Lower leg skin (tissue), 4 donors: ENCODE measurements at regions not wholly inside any gene's neighbourhood (a gene's known extent, or its start where the extent isn't known, plus 50 kb on each side); places are given as distances from the start of the nearest gene placed in this dataset.

Source experiments
- DNase-seq, 2 donors: peaks; one replicate each; pipeline ENCODE4 v3.0.0-alpha.2; 2019; ENCODE audit warnings: low spot score in 2 of 2
- H3K4me3 ChIP-seq: fragments of 200-600 bp; sonication (generic); 2 replicates; pipeline ENCODE4 v1.5.1; 2017; ENCODE audit warnings: mild to moderate bottlenecking, low read depth; ENCODE audit not compliant: poor library complexity, severe bottlenecking
- CTCF ChIP-seq, 3 donors: fragments of 450-650 bp; IDR thresholded peaks; one replicate each; pipeline ENCODE4 v1.5.1; 2016; ENCODE audit warnings: antibody characterized with exemption in 3 of 3, mild to moderate bottlenecking in 3 of 3, moderate library complexity in 2 of 3
- POLR2A ChIP-seq, 2 donors: fragments of 450-650 bp; IDR thresholded peaks; one replicate each; pipeline ENCODE4 v1.6.1; 2016 to 2017; ENCODE audit warnings: antibody characterized with exemption in 2 of 2, mild to moderate bottlenecking in 1 of 2, moderate library complexity in 1 of 2
- WGBS, 2 donors: methylation state at CpG; one replicate each; pipeline ENCODE4 v1.1.5; 2018; 5-methylcytosine and 5-hydroxymethylcytosine counted together
- intact Hi-C: fragments of 100-400 bp; cut with DNase I; formaldehyde crosslinking; loops from one replicate; pipeline ENCODE4 v1.15.0; 2023; ENCODE audit warnings: low total_unique reads

DNA sequence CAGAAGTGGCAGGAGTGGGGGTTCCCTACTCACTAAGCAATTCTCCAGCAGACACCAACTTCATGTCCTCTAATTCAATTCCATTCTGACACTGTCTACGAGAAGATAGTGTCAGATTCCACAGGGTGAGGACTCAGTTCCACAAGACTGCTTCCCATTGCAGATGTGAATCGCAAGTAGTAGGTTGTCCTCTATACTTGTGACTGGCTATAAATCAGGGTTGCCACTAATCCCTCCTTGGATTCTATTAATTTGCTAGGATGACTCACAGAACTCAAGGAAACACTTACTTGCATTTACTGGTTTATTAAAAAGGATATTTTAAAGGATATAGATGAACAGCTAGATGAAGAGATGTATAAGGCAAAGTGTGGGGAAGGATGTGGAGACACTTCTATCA, 184.1 kb upstream of the ACVR2A start:
- no peak for TF ChIP-seq CTCF (IDR thresholded peaks at IDR 0.05)
- TF ChIP-seq POLR2A (IDR thresholded peaks at IDR 0.05), result no peak
- WGBS, 2 donors, result 84 to 96% methylated on average over 2 of the region's 2 CpGs
- no peak overlapping the region for H3K4me3 ChIP-seq
- DNase-seq, result no peak
- intact Hi-C loops, result no loop called here

- TF ChIP-seq CTCF (IDR thresholded peaks at IDR 0.05) (no peak), POLR2A (IDR thresholded peaks at IDR 0.05) (no peak)
Measured at GRCh38 chr2:147659051-147659450, 185.8 kb upstream of the ACVR2A start.

GRCh38 chr2:147657086-147658000, 187.5 kb upstream of the ACVR2A start:
- no peak for DNase-seq
- TF ChIP-seq CTCF (IDR thresholded peaks at IDR 0.05) (no peak), POLR2A (IDR thresholded peaks at IDR 0.05) (no peak)
- no peak overlapping the region for H3K4me3 ChIP-seq
- WGBS, 2 donors, result 66 to 72% methylated on average over 2 of the region's 2 CpGs
- intact Hi-C loops, result no loop called here

More at GRCh38 chr2:147659051-147659450, 185.8 kb upstream of the ACVR2A start:
- 87 to 88% methylated on average over 1 of the region's 1 CpG for WGBS, 2 donors
- intact Hi-C loops, result no loop called here
- H3K4me3 ChIP-seq, result no peak overlapping the region
- DNase-seq, result no peak

- TF ChIP-seq POLR2A (IDR thresholded peaks at IDR 0.05) (no peak), CTCF (IDR thresholded peaks at IDR 0.05) (no peak)
- H3K4me3 ChIP-seq, result no peak overlapping the region
- intact Hi-C loops, result no loop called here
- WGBS, 2 donors, result 77 to 84% methylated on average over 6 of the region's 6 CpGs
- no peak for DNase-seq
Measured at GRCh38 chr2:147649998-147650397, 194.8 kb upstream of the ACVR2A start.

DNA sequence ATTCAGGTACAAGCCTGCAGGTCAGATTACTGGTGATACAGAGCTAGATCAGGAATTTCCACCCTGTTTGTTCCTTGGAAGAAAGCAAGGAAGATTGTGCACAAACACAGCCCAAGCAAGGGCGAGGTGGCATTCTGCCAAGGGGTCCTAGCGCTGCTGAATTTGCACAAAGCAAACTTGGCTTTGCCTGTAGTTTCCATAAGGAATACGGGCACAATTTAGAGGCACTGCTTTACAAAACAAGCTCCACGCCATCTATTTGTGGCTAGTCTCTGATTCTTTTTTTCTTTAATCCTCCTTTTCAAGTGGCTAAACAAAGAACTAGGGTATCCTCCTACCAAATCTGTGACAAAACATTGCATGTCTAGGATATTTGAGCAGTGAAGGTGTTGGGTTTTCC, 195.5 kb upstream of the ACVR2A start:
- H3K4me3 ChIP-seq, result no peak overlapping the region
- intact Hi-C loops, result no loop called here
- 74 to 83% methylated on average over 4 of the region's 4 CpGs for whole genome bisulfite sequencing, 2 donors
- DNase-seq, result no peak
- TF ChIP-seq CTCF (IDR thresholded peaks at IDR 0.05) (no peak), POLR2A (IDR thresholded peaks at IDR 0.05) (no peak)
